ENCODE measurements at regions not wholly inside any gene's neighbourhood (a gene's known extent, or its start where the extent isn't known, plus 50 kb on each side); places are given as distances from the start of the nearest gene placed in this dataset.

DNA sequence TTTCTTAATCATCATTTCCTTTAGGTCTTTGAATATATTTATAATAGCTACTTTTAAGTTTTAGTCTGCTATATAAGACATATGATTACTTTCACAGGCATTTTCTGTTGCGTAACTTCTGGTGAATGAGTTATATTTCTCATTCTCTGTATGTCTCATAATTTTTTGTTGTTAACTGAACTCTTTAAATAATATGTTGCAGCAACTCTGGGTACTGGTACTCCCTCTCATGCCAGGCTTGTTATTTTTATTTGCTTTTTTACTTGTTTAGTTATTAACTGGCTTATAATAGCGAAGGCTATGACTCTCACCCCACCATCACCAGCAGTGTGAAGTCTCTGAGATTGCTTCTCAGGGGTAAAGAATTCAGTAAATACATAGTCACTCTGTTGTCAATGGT is 524.2 kb upstream of the CHORDC1 start:
- no peaks in the 10 kb centered on the region for H3K4me1 ChIP-seq (ENCODE audit: low read length)
- no peaks in the 10 kb centered on the region for H3K9me3 ChIP-seq (replicated peaks; ENCODE audit: insufficient read depth, low read length)
- DNase-seq, result no peak
- H3K36me3 ChIP-seq (replicated peaks; ENCODE audit: insufficient read depth, low read length), result no peaks in the 10 kb centered on the region
- H3K9me2 ChIP-seq (replicated peaks; ENCODE audit: insufficient read depth, low read length), result no peaks in the 10 kb centered on the region
- H3K9ac ChIP-seq (ENCODE audit: low read length), result no peak overlapping the region
- H3F3A ChIP-seq (ENCODE audit: insufficient read depth, low read length), result no peaks in the 10 kb centered on the region
- no peaks in the 10 kb centered on the region for H4K20me1 ChIP-seq (ENCODE audit: insufficient read depth, low read length)
- no peak overlapping the region for H3K4me2 ChIP-seq (ENCODE audit: low read depth, low read length)
- no peak overlapping the region for H2AFZ ChIP-seq (ENCODE audit: low read length)
- H3K79me2 ChIP-seq (ENCODE audit: low read length), result no peaks in the 10 kb centered on the region
- H3K4me3 ChIP-seq (ENCODE audit: low read length), result no peak overlapping the region
- TF ChIP-seq EZH2phosphoT487 (IDR thresholded peaks at IDR 0.05; ENCODE audit: low read length), result no peak
- TF ChIP-seq, protein P1, sequence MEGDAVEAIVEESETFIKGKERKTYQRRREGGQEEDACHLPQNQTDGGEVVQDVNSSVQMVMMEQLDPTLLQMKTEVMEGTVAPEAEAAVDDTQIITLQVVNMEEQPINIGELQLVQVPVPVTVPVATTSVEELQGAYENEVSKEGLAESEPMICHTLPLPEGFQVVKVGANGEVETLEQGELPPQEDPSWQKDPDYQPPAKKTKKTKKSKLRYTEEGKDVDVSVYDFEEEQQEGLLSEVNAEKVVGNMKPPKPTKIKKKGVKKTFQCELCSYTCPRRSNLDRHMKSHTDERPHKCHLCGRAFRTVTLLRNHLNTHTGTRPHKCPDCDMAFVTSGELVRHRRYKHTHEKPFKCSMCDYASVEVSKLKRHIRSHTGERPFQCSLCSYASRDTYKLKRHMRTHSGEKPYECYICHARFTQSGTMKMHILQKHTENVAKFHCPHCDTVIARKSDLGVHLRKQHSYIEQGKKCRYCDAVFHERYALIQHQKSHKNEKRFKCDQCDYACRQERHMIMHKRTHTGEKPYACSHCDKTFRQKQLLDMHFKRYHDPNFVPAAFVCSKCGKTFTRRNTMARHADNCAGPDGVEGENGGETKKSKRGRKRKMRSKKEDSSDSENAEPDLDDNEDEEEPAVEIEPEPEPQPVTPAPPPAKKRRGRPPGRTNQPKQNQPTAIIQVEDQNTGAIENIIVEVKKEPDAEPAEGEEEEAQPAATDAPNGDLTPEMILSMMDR (IDR thresholded peaks at IDR 0.05; ENCODE audit: low read length), result no peak
- TF ChIP-seq EZH2 (optimal IDR thresholded peaks at IDR 0.05; ENCODE audit: low read depth, low read length), result no peak
- no peak overlapping the region for H3K27ac ChIP-seq (ENCODE audit: low read length)
- H3K27me3 ChIP-seq (replicated peaks; ENCODE audit: insufficient read depth, low read length), result no peaks in the 10 kb centered on the region

DNA sequence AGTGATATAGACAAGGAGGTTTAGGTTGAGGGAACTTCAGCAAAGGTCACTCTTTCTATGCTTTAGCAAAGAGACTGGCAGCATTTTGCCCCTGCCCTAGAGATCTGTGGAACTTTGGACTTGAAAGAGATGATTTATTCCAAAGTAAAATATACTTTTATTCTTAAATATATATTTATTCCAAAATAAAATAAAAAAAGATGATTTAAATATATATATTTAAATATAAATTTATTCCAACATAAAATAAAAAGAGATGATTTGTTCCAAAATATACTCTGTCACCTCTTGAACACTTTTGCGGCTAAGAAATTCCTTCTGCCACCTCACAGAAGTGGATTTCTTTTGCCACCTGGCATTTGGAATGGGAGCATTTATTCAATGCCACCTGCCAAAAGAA is 521.3 kb upstream of the CHORDC1 start:
- Histone ChIP-seq H2AFZ (ENCODE audit: low read length) (no peak overlapping the region), H3K9me2 (replicated peaks; ENCODE audit: insufficient read depth, low read length) (no peaks in the 10 kb centered on the region), H3K27ac (ENCODE audit: low read length) (no peak overlapping the region), H3K79me2 (ENCODE audit: low read length) (no peaks in the 10 kb centered on the region), H3K4me1 (ENCODE audit: low read length) (no peaks in the 10 kb centered on the region), H3K36me3 (replicated peaks; ENCODE audit: insufficient read depth, low read length) (no peaks in the 10 kb centered on the region), H3K27me3 (replicated peaks; ENCODE audit: insufficient read depth, low read length) (no peaks in the 10 kb centered on the region), H3K9me3 (replicated peaks; ENCODE audit: insufficient read depth, low read length) (no peaks in the 10 kb centered on the region), H3K4me2 (ENCODE audit: low read depth, low read length) (no peak overlapping the region), H3K9ac (ENCODE audit: low read length) (no peak overlapping the region), H4K20me1 (ENCODE audit: insufficient read depth, low read length) (no peaks in the 10 kb centered on the region), H3K4me3 (ENCODE audit: low read length) (no peak overlapping the region), H3F3A (ENCODE audit: insufficient read depth, low read length) (no peaks in the 10 kb centered on the region)
- DNase-seq, result no peak
- TF ChIP-seq EZH2 (optimal IDR thresholded peaks at IDR 0.05; ENCODE audit: low read depth, low read length), result no peak
- TF ChIP-seq EZH2phosphoT487 (IDR thresholded peaks at IDR 0.05; ENCODE audit: low read length), result no peak
- TF ChIP-seq, protein P1 (IDR thresholded peaks at IDR 0.05; ENCODE audit: low read length), result no peak

DNA sequence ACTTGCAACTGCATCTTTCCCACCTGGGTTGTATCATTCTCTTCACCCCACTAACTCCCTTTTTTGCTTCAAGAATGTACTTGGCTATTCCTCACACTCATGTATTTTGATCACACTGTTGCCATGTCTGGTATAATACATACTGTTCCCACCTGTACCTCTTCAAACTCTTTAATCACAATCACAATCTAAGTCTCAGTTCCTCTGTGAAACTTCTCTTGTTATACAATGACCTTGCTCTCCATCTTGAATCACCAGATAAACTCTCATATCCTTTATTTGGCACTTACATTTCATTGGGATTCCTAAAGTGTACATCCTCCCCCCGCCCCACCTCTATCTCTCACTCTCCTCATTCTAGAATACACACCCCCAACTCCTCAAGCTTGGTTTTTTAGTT is 516.0 kb upstream of the CHORDC1 start:
- H3K9ac ChIP-seq (ENCODE audit: low read length), result no peak overlapping the region
- no peaks in the 10 kb centered on the region for H3K27me3 ChIP-seq (replicated peaks; ENCODE audit: insufficient read depth, low read length)
- no peak overlapping the region for H2AFZ ChIP-seq (ENCODE audit: low read length)
- TF ChIP-seq, protein P1 (IDR thresholded peaks at IDR 0.05; ENCODE audit: low read length), result no peak
- no peak for TF ChIP-seq EZH2phosphoT487 (IDR thresholded peaks at IDR 0.05; ENCODE audit: low read length)
- TF ChIP-seq EZH2 (optimal IDR thresholded peaks at IDR 0.05; ENCODE audit: low read depth, low read length), result no peak
- no peaks in the 10 kb centered on the region for H3K36me3 ChIP-seq (replicated peaks; ENCODE audit: insufficient read depth, low read length)
- H3K9me2 ChIP-seq (replicated peaks; ENCODE audit: insufficient read depth, low read length), result no peaks in the 10 kb centered on the region
- H3K27ac ChIP-seq (ENCODE audit: low read length), result no peak overlapping the region
- no peaks in the 10 kb centered on the region for H3K4me1 ChIP-seq (ENCODE audit: low read length)
- H4K20me1 ChIP-seq (ENCODE audit: insufficient read depth, low read length), result no peaks in the 10 kb centered on the region
- no peak overlapping the region for H3K4me2 ChIP-seq (ENCODE audit: low read depth, low read length)
- no peaks in the 10 kb centered on the region for H3K9me3 ChIP-seq (replicated peaks; ENCODE audit: insufficient read depth, low read length)
- H3K79me2 ChIP-seq (ENCODE audit: low read length), result no peaks in the 10 kb centered on the region
- no peak overlapping the region for H3K4me3 ChIP-seq (ENCODE audit: low read length)
- H3F3A ChIP-seq (ENCODE audit: insufficient read depth, low read length), result no peaks in the 10 kb centered on the region
- no peak for DNase-seq
